HG03280 (cell line): ENCODE measurements at regions not wholly inside any gene's neighbourhood (a gene's known extent, or its start where the extent isn't known, plus 50 kb on each side); places are given as distances from the start of the nearest gene placed in this dataset.

ENCODE experiments used
- ATAC-seq: cut with Tn5 transposase; IDR thresholded peaks from one replicate; pipeline ENCODE4 v1.9.1; 2021; ENCODE audit warnings: mild to moderate bottlenecking, moderate library complexity; ENCODE audit not compliant: unreplicated experiment

- ATAC-seq: no peak
Measured at GRCh38 chr2:71823526-71823925, 324.1 kb downstream of the CYP26B1 start.

- ATAC-seq: no peak
Measured at GRCh38 chr2:71822463-71822862, 325.2 kb downstream of the CYP26B1 start.

GRCh38 chr2:71821856-71822255 is 325.8 kb downstream of the CYP26B1 start:
- ATAC-seq: no peak

GRCh38 chr2:71816815-71817214 is 330.8 kb downstream of the CYP26B1 start:
- no peak for ATAC-seq

GRCh38 chr2:71815701-71816474 is 331.8 kb downstream of the CYP26B1 start:
- no peak for ATAC-seq

- no peak for ATAC-seq
Measured at GRCh38 chr2:71814885-71815284, 332.8 kb downstream of the CYP26B1 start.

- no peak for ATAC-seq
Measured at GRCh38 chr2:71813807-71814470, 333.7 kb downstream of the CYP26B1 start.

- ATAC-seq: no peak
Measured at GRCh38 chr2:71813315-71813714, 334.3 kb downstream of the CYP26B1 start.

- no peak for ATAC-seq
Measured at GRCh38 chr2:71812736-71813135, 334.9 kb downstream of the CYP26B1 start.

GRCh38 chr2:71811726-71812125 is 335.9 kb downstream of the CYP26B1 start:
- ATAC-seq: no peak

GRCh38 chr2:71811157-71811556 is 336.5 kb downstream of the CYP26B1 start:
- no peak for ATAC-seq

- no peak for ATAC-seq
Measured at GRCh38 chr2:71807581-71808451, 339.8 kb downstream of the CYP26B1 start.

- ATAC-seq: no peak
Measured at GRCh38 chr2:71806432-71806831, 341.2 kb downstream of the CYP26B1 start.

- ATAC-seq: no peak
Measured at GRCh38 chr2:71804281-71804751, 343.3 kb downstream of the CYP26B1 start.

GRCh38 chr2:71803398-71803797 is 344.3 kb downstream of the CYP26B1 start:
- ATAC-seq: no peak

- ATAC-seq: no peak
Measured at GRCh38 chr2:71802556-71802955, 345.1 kb downstream of the CYP26B1 start.

GRCh38 chr2:71801969-71802368 is 345.7 kb downstream of the CYP26B1 start:
- no peak for ATAC-seq

GRCh38 chr2:71801556-71801955 is 346.1 kb downstream of the CYP26B1 start:
- ATAC-seq: no peak

GRCh38 chr2:71800851-71801250 is 346.8 kb downstream of the CYP26B1 start:
- no peak for ATAC-seq

GRCh38 chr2:71800106-71800809 is 346.9 kb downstream of the DYSF start:
- no peak for ATAC-seq
